DND-41 (cell line): ENCODE measurements at regions not wholly inside any gene's neighbourhood (a gene's known extent, or its start where the extent isn't known, plus 50 kb on each side); places are given as distances from the start of the nearest gene placed in this dataset.

ENCODE experiments used
- CTCF ChIP-seq: IDR thresholded peaks from 2 replicates; pipeline ENCODE4 v1.5.1; 2012; ENCODE audit warnings: borderline replicate concordance, low read length, moderate library complexity, mild to moderate bottlenecking; ENCODE audit not compliant: poor library complexity, severe bottlenecking; ENCODE audit errors: extremely low read depth
- EZH2 ChIP-seq: IDR thresholded peaks from 3 replicates; pipeline ENCODE4 v1.6.1; 2012; ENCODE audit warnings: borderline replicate concordance, low read depth, mild to moderate bottlenecking, moderate library complexity, low read length, inconsistent platforms; ENCODE audit not compliant: severe bottlenecking

- TF ChIP-seq CTCF (no peak), EZH2 (no peak)
Observed at GRCh38 chr12:60223242-60223641, 627.4 kb downstream of the SLC16A7 start.
